GM12864 (cell line): ENCODE measurements at regions not wholly inside any gene's neighbourhood (a gene's known extent, or its start where the extent isn't known, plus 50 kb on each side); places are given as distances from the start of the nearest gene placed in this dataset.
"Not testable (repeated sequence)": the region's sequence is repeated elsewhere in the genome, so short reads cannot be mapped to it uniquely, and the experiment has no call there.

Experiments
- DNase-seq: peaks from one replicate; pipeline ENCODE4 v3.0.0-alpha.2; 2011; ENCODE audit warnings: low read depth
- H3K4me3 ChIP-seq: 2 replicates; pipeline ENCODE4 v1.5.1; 2011; ENCODE audit warnings: mild to moderate bottlenecking, low read depth, low read length, control low read depth
- CTCF ChIP-seq: IDR thresholded peaks from 2 replicates; pipeline ENCODE4 v1.5.1; 2011; ENCODE audit warnings: low read depth, mild to moderate bottlenecking, moderate library complexity, low read length, control low read depth, inconsistent platforms; ENCODE audit errors: missing control alignments

- H3K4me3 ChIP-seq = no peak overlapping the region
- DNase-seq = no peak
- no peak for TF ChIP-seq CTCF
Measured at GRCh38 chr13:112174476-112175110, 107.6 kb downstream of the SOX1 start.

GRCh38 chr13:112175162-112176075, 108.5 kb downstream of the SOX1 start:
- no peak for DNase-seq
- TF ChIP-seq CTCF = no peak

GRCh38 chr13:112176141-112177119, 109.5 kb downstream of the SOX1 start:
- H3K4me3 ChIP-seq, DNase-seq: not testable (repeated sequence)

More at GRCh38 chr13:112175162-112176075, 108.5 kb downstream of the SOX1 start:
- no peak overlapping the region for H3K4me3 ChIP-seq

GRCh38 chr13:112177450-112178288, 110.7 kb downstream of the SOX1 start:
- no peak for DNase-seq
- TF ChIP-seq CTCF = no peak

GRCh38 chr13:112178769-112179168, 111.8 kb downstream of the SOX1 start:
- no peak for TF ChIP-seq CTCF
- H3K4me3 ChIP-seq = no peak overlapping the region
- no peak for DNase-seq

More at GRCh38 chr13:112177450-112178288, 110.7 kb downstream of the SOX1 start:
- no peak overlapping the region for H3K4me3 ChIP-seq

GRCh38 chr13:112179421-112179820, 112.5 kb downstream of the SOX1 start:
- no peak for TF ChIP-seq CTCF
- H3K4me3 ChIP-seq = no peak overlapping the region
- no peak for DNase-seq
